ENCODE measurements at regions not wholly inside any gene's neighbourhood (a gene's known extent, or its start where the extent isn't known, plus 50 kb on each side); places are given as distances from the start of the nearest gene placed in this dataset.

- Histone ChIP-seq H3K27ac (ENCODE audit: low read length) (no peak overlapping the region), H3K27me3 (ENCODE audit: control insufficient read depth, insufficient read depth, low read length) (no peaks in the 10 kb centered on the region), H3K4me1 (ENCODE audit: control insufficient read depth, insufficient read depth, low read length) (no peaks in the 10 kb centered on the region), H3K9me3 (ENCODE audit: control insufficient read depth, insufficient read depth, low read depth, low read length) (no peaks in the 10 kb centered on the region), H3K36me3 (ENCODE audit: control insufficient read depth, insufficient read depth, low read length) (no peaks in the 10 kb centered on the region), H3K4me3 (ENCODE audit: low read depth in 2 of 2, low read length in 2 of 2) (no peak overlapping the region)
- BruUV-seq (replicated peaks), result no TSS peak
- TF ChIP-seq REST (IDR thresholded peaks at IDR 0.05; ENCODE audit: insufficient read depth in 1 of 2, low read depth in 2 of 2, low read length in 1 of 2) (no peak), SIN3A (IDR thresholded peaks at IDR 0.05; ENCODE audit: borderline replicate concordance, insufficient read depth, low read depth, low read length) (no peak)
- ATAC-seq, result no peak
- DNase-seq (ENCODE audit: low read depth, low spot score), result no peak
- intact Hi-C loops (cut with micrococcal nuclease; ENCODE audit: unreplicated experiment), result no loop called here
- CTCF ChIA-PET, result no interaction called here
- POLR2A ChIA-PET, result no interaction called here
- in situ Hi-C loops (cut with HindIII; ENCODE audit: low pct_unique_long_range_greater_than_20kb, low sequenced_read_pairs), result no loop called here
Measured at GRCh38 chr13:110006304-110006703, 219.9 kb upstream of the IRS2 start.

DNA sequence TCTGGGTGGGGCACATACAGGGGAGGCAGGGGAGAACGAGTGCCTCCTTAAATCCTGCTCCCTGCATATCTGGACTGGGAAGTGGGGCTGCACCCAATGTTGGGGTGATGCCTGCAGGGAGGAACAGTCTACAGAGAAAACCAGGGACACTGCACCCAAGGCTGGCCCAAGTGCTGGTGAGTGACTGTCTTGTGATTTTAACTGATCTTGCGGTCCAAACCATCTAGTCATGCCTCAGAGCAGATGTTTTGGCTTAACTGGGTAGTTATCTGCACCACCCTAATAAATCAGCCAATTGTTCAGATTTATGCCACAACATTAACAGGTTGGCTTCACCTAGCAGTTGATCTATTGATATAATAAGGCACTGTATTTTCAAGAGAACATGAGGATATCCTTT, 219.2 kb upstream of the IRS2 start:
- no peak overlapping the region for H3K4me3 ChIP-seq (ENCODE audit: low read depth in 2 of 2, low read length in 2 of 2)
- H3K9me3 ChIP-seq (ENCODE audit: control insufficient read depth, insufficient read depth, low read depth, low read length), result no peaks in the 10 kb centered on the region
- ATAC-seq (no peak), DNase-seq (ENCODE audit: low read depth, low spot score) (no peak)
- POLR2A ChIA-PET, result no interaction called here
- no TSS peak for BruUV-seq (replicated peaks)
- H3K27ac ChIP-seq (ENCODE audit: low read length), result no peak overlapping the region
- in situ Hi-C loops (cut with HindIII; ENCODE audit: low pct_unique_long_range_greater_than_20kb, low sequenced_read_pairs), result no loop called here
- intact Hi-C loops (cut with micrococcal nuclease; ENCODE audit: unreplicated experiment), result no loop called here
- H3K4me1 ChIP-seq (ENCODE audit: control insufficient read depth, insufficient read depth, low read length), result no peaks in the 10 kb centered on the region
- CTCF ChIA-PET, result no interaction called here
- TF ChIP-seq SIN3A (IDR thresholded peaks at IDR 0.05; ENCODE audit: borderline replicate concordance, insufficient read depth, low read depth, low read length) (no peak), POLR2AphosphoS5 (IDR thresholded peaks at IDR 0.05; ENCODE audit: low read depth, low read length) (no peak), TCF7L2 (IDR thresholded peaks at IDR 0.05; ENCODE audit: low read depth, low read length) (no peak), REST (IDR thresholded peaks at IDR 0.05; ENCODE audit: insufficient read depth in 1 of 2, low read depth in 2 of 2, low read length in 1 of 2) (no peak), CTCF (IDR thresholded peaks at IDR 0.05) (no peak)
- no peaks in the 10 kb centered on the region for H3K36me3 ChIP-seq (ENCODE audit: control insufficient read depth, insufficient read depth, low read length)
- H3K27me3 ChIP-seq (ENCODE audit: control insufficient read depth, insufficient read depth, low read length), result no peaks in the 10 kb centered on the region
